ENCODE measurements at regions not wholly inside any gene's neighbourhood (a gene's known extent, or its start where the extent isn't known, plus 50 kb on each side); places are given as distances from the start of the nearest gene placed in this dataset.

- TF ChIP-seq EZH2 (IDR thresholded peaks at IDR 0.05; ENCODE audit: low read depth), result no peak
- no peak for TF ChIP-seq CTCF (conservative IDR thresholded peaks at IDR 0.05)
Observed at GRCh38 chr5:142527664-142528295, 158.1 kb downstream of the FGF1 start.

Data from PC-9 (cell line).